H54 (cell line): ENCODE measurements at regions not wholly inside any gene's neighbourhood (a gene's known extent, or its start where the extent isn't known, plus 50 kb on each side); places are given as distances from the start of the nearest gene placed in this dataset.

Source experiments
- DNase-seq: peaks from one replicate; pipeline ENCODE4 v3.0.0; 2011; ENCODE audit warnings: low spot score, mixed read lengths; ENCODE audit not compliant: insufficient read length
- FAIRE-seq: peaks from 3 replicates; lab custom pipeline; 2011; peaks lifted over from hg19 to GRCh38; lab: Jason Lieb, UNC
- POLR2A ChIP-seq: IDR thresholded peaks from 2 replicates; pipeline ENCODE4 v1.6.1; 2011; ENCODE audit warnings: low read depth, mild to moderate bottlenecking, low read length

GRCh38 chr2:239811111-239811781 is 213.9 kb downstream of the NDUFA10 start:
- no peak for TF ChIP-seq POLR2A
- no peak for FAIRE-seq
- no peak for DNase-seq

- FAIRE-seq (no peak), DNase-seq (no peak)
- no peak for TF ChIP-seq POLR2A
Observed at GRCh38 chr2:239809391-239809790, 215.8 kb downstream of the NDUFA10 start.

- TF ChIP-seq POLR2A: no peak
- no peak for DNase-seq
- FAIRE-seq: no peak
Observed at GRCh38 chr2:239807568-239807967, 217.6 kb downstream of the NDUFA10 start.

GRCh38 chr2:239806758-239807434 is 218.2 kb downstream of the NDUFA10 start:
- DNase-seq (no peak), FAIRE-seq (no peak)
- TF ChIP-seq POLR2A: no peak

- no peak for FAIRE-seq
- TF ChIP-seq POLR2A: no peak
- DNase-seq: no peak
Observed at GRCh38 chr2:239806276-239806675, 218.9 kb downstream of the NDUFA10 start.

GRCh38 chr2:239805414-239805813 is 219.7 kb downstream of the NDUFA10 start:
- no peak for TF ChIP-seq POLR2A
- no peak for FAIRE-seq

GRCh38 chr2:239805043-239805329 is 220.2 kb downstream of the NDUFA10 start:
- TF ChIP-seq POLR2A: no peak
- FAIRE-seq (no peak), DNase-seq (no peak)

More at GRCh38 chr2:239805414-239805813, 219.7 kb downstream of the NDUFA10 start:
- DNase-seq: no peak

GRCh38 chr2:239804161-239805042 is 220.7 kb downstream of the NDUFA10 start:
- FAIRE-seq: no peak
- no peak for TF ChIP-seq POLR2A
- no peak for DNase-seq

- DNase-seq: no peak
- FAIRE-seq: no peak
- no peak for TF ChIP-seq POLR2A
Observed at GRCh38 chr2:239803766-239804115, 221.4 kb downstream of the NDUFA10 start.

GRCh38 chr2:239803102-239803765 is 221.9 kb downstream of the NDUFA10 start:
- no peak for TF ChIP-seq POLR2A
- FAIRE-seq (no peak), DNase-seq (no peak)

GRCh38 chr2:239802185-239802649 is 222.9 kb downstream of the NDUFA10 start:
- no peak for DNase-seq
- no peak for TF ChIP-seq POLR2A
- FAIRE-seq: no peak

- TF ChIP-seq POLR2A: no peak
- DNase-seq (no peak), FAIRE-seq (no peak)
Observed at GRCh38 chr2:239801404-239802184, 223.5 kb downstream of the NDUFA10 start.
